ENCODE measurements at regions not wholly inside any gene's neighbourhood (a gene's known extent, or its start where the extent isn't known, plus 50 kb on each side); places are given as distances from the start of the nearest gene placed in this dataset.

- DNase-seq (ENCODE audit: low read depth) = no peak
Measured at GRCh38 chr15:95503640-95504225, 826.8 kb upstream of the NR2F2 start.

GRCh38 chr15:95511671-95512070 lies 818.8 kb upstream of the NR2F2 start:
- no peak for DNase-seq (ENCODE audit: low read depth)

- DNase-seq (ENCODE audit: low read depth) = no peak
Measured at GRCh38 chr15:95512906-95513305, 817.6 kb upstream of the NR2F2 start.

GRCh38 chr15:95519887-95520286 lies 810.6 kb upstream of the NR2F2 start:
- no peak for DNase-seq (ENCODE audit: low read depth)

GRCh38 chr15:95520511-95520910 lies 810.0 kb upstream of the NR2F2 start:
- no peak for DNase-seq (ENCODE audit: low read depth)

- no peak for DNase-seq (ENCODE audit: low read depth)
Measured at GRCh38 chr15:95520922-95521321, 809.6 kb upstream of the NR2F2 start.

- no peak for DNase-seq (ENCODE audit: low read depth)
Measured at GRCh38 chr15:95522533-95522932, 808.0 kb upstream of the NR2F2 start.

GRCh38 chr15:95528920-95529319 lies 801.6 kb upstream of the NR2F2 start:
- DNase-seq (ENCODE audit: low read depth) = no peak

GRCh38 chr15:95536638-95537037 lies 793.9 kb upstream of the NR2F2 start:
- no peak for DNase-seq (ENCODE audit: low read depth)

GRCh38 chr15:95538693-95539092 lies 791.8 kb upstream of the NR2F2 start:
- DNase-seq (ENCODE audit: low read depth) = no peak

GRCh38 chr15:95541301-95541700 lies 789.2 kb upstream of the NR2F2 start:
- no peak for DNase-seq (ENCODE audit: low read depth)

- no peak for DNase-seq (ENCODE audit: low read depth)
Measured at GRCh38 chr15:95549168-95549738, 781.2 kb upstream of the NR2F2 start.

GRCh38 chr15:95550702-95551101 lies 779.8 kb upstream of the NR2F2 start:
- no peak for DNase-seq (ENCODE audit: low read depth)

GRCh38 chr15:95556225-95556624 lies 774.3 kb upstream of the NR2F2 start:
- DNase-seq (ENCODE audit: low read depth) = no peak

GRCh38 chr15:95556866-95557225 lies 773.7 kb upstream of the NR2F2 start:
- DNase-seq (ENCODE audit: low read depth) = no peak

- DNase-seq (ENCODE audit: low read depth) = no peak
Measured at GRCh38 chr15:95557226-95558046, 773.1 kb upstream of the NR2F2 start.

- no peak for DNase-seq (ENCODE audit: low read depth)
Measured at GRCh38 chr15:95558131-95558530, 772.4 kb upstream of the NR2F2 start.

- DNase-seq (ENCODE audit: low read depth) = no peak
Measured at GRCh38 chr15:95558916-95559315, 771.6 kb upstream of the NR2F2 start.

- no peak for DNase-seq (ENCODE audit: low read depth)
Measured at GRCh38 chr15:95559875-95560394, 770.6 kb upstream of the NR2F2 start.

- DNase-seq (ENCODE audit: low read depth) = no peak
Measured at GRCh38 chr15:95561463-95561862, 769.0 kb upstream of the NR2F2 start.

- no peak for DNase-seq (ENCODE audit: low read depth)
Measured at GRCh38 chr15:95563634-95564033, 766.9 kb upstream of the NR2F2 start.

- no peak for DNase-seq (ENCODE audit: low read depth)
Measured at GRCh38 chr15:95565016-95565600, 765.4 kb upstream of the NR2F2 start.

- no peak for DNase-seq (ENCODE audit: low read depth)
Measured at GRCh38 chr15:95565690-95566089, 764.8 kb upstream of the NR2F2 start.

Measured in T-helper 22 cell (primary cell).